GM18520 (cell line): ENCODE measurements at regions not wholly inside any gene's neighbourhood (a gene's known extent, or its start where the extent isn't known, plus 50 kb on each side); places are given as distances from the start of the nearest gene placed in this dataset.
"Not testable (repeated sequence)": the region's sequence is repeated elsewhere in the genome, so short reads cannot be mapped to it uniquely, and the experiment has no call there.

Experiments
- ATAC-seq: cut with Tn5 transposase; IDR thresholded peaks from one replicate; pipeline ENCODE4 v1.9.1; 2021; ENCODE audit not compliant: unreplicated experiment

DNA sequence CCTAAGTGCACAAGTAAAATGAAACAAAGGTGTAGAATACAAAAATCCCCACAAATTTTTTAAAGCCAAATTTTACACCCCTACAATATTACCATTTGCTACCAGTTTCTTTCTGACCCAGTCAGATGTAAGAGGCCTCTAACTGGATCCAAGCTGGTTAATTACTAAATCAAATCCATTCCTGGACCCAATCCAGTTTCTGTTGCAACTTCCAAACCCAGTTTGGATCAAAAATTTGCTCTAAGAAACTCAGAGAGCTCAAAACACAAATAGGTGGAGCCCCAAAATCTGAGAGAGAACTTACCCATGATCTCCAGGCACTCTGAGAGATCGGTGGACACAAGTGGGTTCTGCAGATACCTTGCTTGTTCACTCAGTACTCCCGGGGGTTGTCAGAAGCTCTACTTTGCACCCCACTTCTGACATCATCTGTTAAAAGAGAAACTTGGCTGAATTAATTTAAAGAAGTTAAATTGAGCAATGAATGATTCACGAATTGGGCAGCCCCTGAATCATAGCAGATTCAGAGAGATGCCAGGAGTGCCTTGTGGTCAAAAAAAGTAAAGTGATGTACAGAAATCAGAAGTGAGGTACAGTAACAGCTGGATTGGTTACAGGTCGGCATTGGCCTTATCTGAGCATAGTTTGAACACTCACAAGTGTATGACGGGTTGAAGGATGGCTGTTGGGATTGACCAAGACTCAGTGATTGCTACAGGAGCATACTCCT, 448.0 kb downstream of the KCNT2 start:
- ATAC-seq: no peak

DNA sequence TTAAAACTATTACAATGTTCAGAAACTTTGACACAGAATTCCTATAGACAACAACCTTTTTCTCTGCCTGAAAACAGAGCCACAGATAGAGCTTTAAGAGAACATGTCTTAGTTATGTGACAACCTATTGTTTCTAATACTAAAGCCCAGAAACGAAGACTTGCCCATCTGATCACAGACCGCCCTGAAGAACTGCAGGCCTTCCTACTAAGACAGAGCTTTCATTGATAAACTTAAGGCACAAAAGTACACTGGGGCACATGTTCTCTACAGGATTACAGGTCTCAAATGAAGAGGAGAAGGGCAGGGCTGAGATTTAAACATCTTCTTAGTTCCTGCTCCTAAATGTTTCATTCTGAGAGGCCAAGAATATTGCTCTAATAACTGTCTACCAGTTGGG, 452.7 kb downstream of the KCNT2 start:
- ATAC-seq: no peak

- no peak for ATAC-seq
Observed at GRCh38 chr1:196152975-196153374, 455.3 kb downstream of the KCNT2 start.

GRCh38 chr1:196152086-196152485, 456.2 kb downstream of the KCNT2 start:
- peak; percentile 71 for ATAC-seq

- peak; percentile 28 for ATAC-seq
Observed at GRCh38 chr1:196148367-196148970, 459.8 kb downstream of the KCNT2 start.

DNA sequence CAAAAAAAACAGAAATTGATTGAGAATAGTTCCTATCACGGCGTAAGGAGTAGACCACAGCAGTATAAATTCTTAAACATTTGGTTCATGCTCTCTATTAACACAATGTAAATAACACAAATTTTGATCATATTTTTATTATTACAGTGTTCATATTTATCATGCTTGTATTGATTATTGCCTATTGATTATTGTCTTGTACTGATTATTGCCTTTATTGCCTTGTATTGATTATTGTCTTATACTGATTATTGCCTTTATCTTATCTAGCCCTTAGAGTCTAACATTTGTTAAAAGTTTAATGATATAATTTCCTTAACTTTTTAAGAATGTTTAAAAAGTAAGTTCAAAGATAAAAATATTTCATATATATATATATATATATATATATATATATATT, 460.7 kb downstream of the KCNT2 start:
- ATAC-seq: no peak

DNA sequence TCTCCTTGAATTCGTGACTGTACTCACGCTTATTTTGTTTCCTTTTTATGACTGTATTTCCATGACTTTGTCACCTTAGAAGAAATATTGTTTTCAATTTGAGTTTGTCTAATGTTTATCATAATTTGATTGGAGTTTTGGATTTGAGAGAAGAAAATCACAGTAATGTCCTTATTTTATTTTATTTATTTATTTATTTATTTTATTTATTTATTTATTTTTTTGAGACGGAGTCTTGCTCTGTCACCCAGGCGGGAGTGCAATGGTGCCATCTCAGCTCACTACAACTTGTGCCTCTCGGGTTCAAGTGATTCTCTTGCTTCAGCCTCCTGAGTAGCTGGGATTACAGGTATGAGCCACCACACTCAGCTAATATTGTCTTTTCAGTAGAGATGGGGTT, 463.1 kb downstream of the KCNT2 start:
- not testable (repeated sequence) for ATAC-seq

DNA sequence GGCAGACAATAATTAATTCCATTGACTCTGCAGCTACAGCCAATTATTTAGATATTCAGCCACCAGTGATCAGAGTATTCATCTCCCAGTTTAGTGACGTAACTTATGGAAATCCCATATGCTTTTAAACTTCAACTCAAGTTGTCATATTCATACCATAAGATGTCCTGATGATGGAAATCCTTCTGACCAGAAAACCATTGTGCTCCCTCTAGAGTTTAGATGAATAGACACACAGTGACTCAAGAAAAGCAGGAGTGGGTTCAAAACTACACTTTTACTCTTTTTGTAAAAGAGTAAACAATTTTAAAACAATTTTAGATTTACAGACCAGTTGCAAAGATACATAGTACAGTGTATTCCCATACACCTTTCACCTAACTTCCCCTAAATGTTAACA, 463.7 kb downstream of the KCNT2 start:
- no peak for ATAC-seq

- ATAC-seq: no peak
Observed at GRCh38 chr1:196143602-196144342, 464.5 kb downstream of the KCNT2 start.

GRCh38 chr1:196142111-196142640, 466.1 kb downstream of the KCNT2 start:
- no peak for ATAC-seq

GRCh38 chr1:196136396-196136795, 471.8 kb downstream of the KCNT2 start:
- no peak for ATAC-seq

GRCh38 chr1:196131691-196132090, 476.5 kb downstream of the KCNT2 start:
- ATAC-seq: no peak

- ATAC-seq: no peak
Observed at GRCh38 chr1:196128835-196129234, 479.4 kb downstream of the KCNT2 start.

DNA sequence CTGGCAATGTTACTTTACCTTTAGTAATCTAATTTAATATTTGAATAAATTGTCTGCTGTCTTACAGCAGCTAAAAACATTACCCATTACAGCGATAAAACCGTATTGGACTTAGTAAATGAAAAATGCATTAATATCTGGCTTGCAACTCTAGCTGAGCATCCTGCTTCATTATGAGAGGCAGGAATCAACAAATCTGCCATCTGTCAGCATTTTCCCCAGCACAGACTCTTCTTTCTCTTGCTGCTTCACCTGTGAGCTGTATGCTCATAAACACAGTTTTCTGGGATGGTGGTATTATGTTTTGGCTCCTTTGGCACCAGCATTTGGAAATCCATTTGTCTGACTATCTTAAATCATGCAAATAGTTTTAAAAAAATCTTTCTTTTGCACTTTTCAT, 487.1 kb downstream of the KCNT2 start:
- no peak for ATAC-seq

GRCh38 chr1:196115646-196116045, 492.6 kb downstream of the KCNT2 start:
- no peak for ATAC-seq

DNA sequence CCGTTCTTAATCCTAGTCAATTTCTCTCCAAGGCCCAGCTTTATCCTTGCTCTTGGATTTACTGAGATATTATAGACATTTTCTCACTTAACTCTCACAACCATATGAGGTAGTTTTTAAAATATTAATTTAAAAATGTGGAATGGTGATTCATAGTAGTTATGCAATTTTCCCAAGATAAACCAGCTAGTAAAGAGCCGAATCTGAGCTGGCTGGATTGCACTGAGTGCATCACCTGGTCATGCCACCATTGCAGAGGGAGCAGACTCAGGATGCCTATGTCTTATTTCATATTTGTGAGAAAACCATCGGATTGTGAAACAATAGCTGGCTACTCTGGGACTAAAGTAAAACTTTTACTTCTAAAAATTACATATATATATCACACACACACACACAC, 494.0 kb downstream of the KCNT2 start:
- ATAC-seq: no peak

- ATAC-seq: not testable (repeated sequence)
Observed at GRCh38 chr1:196108990-196109389, 499.2 kb downstream of the KCNT2 start.

DNA sequence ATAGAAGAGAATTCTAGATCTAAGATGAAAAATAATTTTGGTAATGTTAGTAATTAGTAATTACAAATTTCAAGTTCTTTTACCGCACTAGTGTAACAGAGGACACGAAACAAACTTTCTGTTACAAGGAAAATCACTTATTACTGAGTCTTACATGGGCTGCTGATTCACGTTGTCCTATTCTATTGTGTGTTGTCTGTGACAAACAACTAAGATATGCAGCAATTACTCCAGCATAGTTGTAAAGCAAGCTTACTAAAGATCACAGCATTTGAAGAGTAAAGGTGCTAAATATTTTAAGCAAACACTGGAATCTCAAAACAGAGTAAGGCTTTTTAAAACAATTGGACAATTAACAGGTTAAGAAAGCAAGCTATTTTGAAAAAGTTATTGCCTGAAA, 502.3 kb downstream of the KCNT2 start:
- ATAC-seq: no peak

DNA sequence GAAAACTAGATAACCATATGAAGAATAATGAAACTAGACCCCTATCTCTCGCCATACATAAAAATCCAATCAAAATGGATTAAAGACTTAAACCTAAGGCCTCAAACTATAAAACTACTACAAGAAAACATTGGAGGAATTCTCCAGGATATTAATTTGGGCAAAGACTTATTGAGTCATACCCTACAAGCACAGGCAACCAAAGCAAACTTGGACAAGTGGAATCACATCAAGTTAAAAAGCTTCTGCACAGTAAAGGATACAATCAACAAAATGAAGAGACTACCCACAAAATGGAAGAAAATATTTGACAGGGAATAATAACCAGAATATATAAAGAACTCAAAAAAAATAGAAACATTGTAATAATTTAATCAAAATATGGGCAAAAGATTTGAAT, 505.4 kb downstream of the KCNT2 start:
- no peak for ATAC-seq

GRCh38 chr1:196098000-196098399, 510.2 kb downstream of the KCNT2 start:
- ATAC-seq: no peak

DNA sequence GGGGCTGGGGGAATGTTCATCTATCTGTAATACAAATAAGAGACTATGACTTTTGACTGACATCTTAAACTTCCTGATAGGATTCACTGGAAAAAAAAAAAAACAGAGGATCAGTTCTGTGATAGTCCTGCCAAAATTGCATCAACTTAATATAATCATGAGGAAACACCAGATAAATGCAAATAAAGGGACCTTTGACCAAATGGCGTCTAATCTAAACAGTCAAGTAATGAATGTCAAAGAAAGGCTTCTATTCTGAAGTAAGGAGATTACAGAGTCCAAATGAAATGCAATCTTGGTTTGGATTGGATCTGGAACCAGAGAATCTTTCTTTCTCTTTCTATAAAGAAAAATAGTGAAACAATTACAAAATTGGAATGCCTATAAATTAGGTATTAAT, 513.4 kb downstream of the KCNT2 start:
- ATAC-seq: no peak
